Activated CD8-positive, alpha-beta memory T cell treated with anti-CD3 and anti-CD28 coated beads, Interleukin-2, amount 50 U/mL, for 4 hours (primary cell): ENCODE measurements at regions not wholly inside any gene's neighbourhood (a gene's known extent, or its start where the extent isn't known, plus 50 kb on each side); places are given as distances from the start of the nearest gene placed in this dataset.
"Not testable (repeated sequence)": the region's sequence is repeated elsewhere in the genome, so short reads cannot be mapped to it uniquely, and the experiment has no call there.

ENCODE experiments used
- DNase-seq: peaks from one replicate; pipeline ENCODE4 v3.0.0-alpha.2; 2020

DNA sequence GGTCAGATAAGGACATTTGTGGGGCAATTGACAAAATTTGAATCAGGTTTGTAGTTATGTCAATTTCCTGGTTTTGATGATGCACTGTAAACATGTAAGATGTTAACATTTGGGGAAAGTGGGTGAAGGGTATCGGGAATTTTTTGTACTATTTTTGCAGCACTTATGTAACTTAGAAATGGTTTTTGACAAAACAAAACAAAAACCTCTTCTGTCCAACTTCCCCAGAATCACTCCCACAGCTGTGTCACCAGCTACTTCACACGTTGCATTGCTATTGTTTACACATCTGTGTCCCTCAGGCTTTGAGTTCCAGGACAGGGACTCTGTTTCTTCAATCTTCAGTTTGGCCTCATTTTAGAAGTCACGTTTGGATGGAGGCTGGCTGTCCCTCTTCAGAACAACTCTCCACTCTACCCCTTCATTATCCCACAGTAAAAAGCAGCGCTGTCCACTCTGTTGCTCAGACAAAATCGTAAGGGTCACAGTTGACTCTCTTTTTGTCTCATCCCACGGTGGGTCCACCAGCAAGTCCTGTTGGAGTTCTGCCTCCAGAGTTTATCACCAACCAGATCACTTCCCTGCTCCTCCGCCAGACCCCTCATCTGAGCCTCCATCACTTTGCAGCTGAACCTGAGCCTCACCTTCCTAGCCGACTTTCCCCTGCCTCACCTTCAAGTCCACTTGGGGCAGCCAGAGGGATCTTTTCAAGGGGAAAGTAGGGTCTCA lies 63.2 kb downstream of the NENF start:
- DNase-seq: no peak

DNA sequence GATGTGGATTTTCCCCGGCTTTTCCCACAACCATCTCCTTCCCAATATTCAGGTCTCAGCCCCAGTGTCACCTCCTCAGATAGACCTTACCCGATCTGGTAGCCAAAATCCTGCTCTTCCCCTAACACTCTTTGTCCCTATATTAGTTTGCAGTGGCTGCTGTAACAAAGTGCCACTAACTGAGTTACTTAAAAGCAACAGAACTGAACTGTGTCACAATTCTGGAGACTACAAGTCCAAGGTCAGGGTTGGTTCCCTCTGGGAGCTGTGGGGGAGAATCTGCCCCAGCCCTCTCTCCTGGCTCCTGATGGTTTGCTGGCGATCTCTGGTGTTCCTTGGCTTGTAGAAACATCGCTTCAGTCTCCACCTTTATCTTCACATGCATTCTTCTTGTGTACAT lies 64.0 kb downstream of the NENF start:
- DNase-seq: no peak

- no peak for DNase-seq
These were observed 64.8 kb downstream of the NENF start for GRCh38 chr1:212497553-212497952.

- DNase-seq: no peak
These were observed 65.7 kb downstream of the NENF start for GRCh38 chr1:212498283-212499040.

DNA sequence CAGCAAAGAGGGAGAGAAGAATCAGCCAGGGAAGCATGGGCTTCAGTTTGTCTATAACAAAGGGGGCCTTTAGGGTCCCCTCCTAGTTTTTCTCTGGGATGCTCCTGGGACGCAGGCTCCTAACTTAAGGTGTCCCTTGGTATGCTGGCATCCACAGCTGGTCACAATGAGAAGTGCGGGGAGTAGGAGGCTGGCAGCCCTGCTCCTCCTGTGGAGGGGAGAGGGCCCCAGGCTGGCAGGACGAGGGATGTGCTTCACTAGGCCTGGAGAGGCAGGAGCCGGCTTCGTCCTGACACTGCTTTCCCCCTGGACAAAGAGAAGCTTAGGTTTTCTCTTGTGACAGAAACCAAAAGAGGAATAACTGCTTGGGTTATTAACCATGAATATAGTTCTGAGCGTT lies 67.6 kb downstream of the NENF start:
- DNase-seq: no peak

DNA sequence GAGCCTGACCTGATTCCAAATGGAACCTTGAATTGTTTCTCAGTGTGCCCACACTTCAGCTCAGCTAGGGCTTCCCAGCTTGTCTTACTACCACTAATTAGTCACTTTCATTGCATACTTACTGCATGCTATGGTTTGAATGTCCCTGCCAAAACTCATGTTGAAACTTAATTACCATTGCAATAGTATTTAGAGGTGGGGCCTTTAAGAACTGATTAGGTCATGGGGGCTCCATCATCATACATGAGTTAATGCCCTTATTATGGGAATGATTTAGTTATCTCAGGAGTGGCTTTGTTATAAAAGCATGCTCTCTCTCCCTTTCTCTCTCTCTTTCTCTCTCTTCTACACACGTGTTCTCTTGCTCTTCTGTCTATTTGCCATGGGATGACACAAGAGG lies 68.3 kb downstream of the NENF start:
- no peak for DNase-seq

GRCh38 chr1:212503714-212504113 lies 71.0 kb downstream of the NENF start:
- no peak for DNase-seq

DNA sequence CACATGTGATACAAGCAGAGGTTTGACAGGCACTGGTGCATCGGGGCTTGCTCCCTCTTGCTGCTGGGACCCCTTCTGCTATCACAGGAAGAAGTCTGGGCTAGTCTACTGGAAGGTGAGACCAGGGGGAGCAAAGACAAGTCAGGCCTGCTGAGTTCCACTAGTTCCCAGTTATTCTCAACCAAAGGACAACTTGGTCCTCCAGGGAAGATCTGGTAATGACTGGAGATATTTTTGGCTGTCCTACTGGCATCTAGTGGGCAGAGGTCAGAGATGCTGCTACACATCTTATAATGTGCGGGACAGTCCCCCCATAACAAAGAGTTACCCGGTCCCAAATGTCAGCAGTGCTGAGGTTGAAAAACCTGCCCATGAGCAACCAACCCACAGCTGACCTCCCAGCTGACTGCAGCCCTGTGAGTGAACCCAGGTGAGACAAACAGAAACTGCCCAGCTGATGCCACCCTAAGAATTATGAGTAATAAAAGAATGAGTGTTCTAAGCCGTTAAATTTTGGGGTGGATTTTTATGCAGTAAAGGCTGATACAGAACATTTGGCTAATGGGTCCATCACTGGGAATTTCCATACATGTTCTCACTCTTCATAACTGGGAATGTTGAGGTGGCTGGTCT lies 71.6 kb downstream of the NENF start:
- no peak for DNase-seq

GRCh38 chr1:212506666-212507065 lies 73.9 kb downstream of the NENF start:
- no peak for DNase-seq

GRCh38 chr1:212507369-212507768 lies 74.6 kb downstream of the NENF start:
- no peak for DNase-seq

DNA sequence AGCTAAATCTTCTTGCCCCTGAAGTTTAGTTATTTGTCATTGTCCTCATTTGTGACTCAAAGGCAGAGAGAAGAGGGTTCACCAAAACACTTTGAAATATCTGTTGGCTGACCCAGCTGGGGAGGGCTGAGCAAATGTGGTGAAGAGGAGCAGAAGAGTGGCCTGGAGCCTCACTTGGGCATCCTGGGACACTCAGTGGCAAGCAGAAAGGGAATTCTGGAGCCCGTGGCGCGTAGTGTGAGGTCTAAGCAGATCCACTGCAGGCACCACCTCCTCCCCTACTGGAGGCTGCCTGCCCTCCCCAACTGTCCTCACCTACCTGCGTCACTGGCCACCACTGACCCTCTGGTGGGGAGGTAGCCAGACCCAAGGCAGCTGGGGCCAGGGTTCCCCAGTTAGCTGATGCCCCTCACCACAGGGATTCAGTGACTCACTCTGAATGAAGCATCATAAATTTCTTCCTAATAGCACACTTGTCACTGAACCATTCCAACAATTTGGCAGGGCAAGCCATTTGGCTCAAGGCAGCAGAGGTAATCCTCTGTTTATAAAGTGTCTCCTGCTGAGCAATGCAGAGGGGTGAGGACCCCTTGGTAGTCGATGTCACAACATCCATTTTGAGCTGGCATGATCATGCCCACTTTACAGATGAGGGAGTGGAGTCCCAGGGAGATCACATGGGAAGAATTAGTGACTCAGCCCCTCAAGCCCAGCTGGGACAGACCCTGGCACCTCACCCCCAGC lies 80.3 kb downstream of the NENF start:
- no peak for DNase-seq

- DNase-seq: no peak
These were observed 80.9 kb downstream of the NENF start for GRCh38 chr1:212513586-212513985.

DNA sequence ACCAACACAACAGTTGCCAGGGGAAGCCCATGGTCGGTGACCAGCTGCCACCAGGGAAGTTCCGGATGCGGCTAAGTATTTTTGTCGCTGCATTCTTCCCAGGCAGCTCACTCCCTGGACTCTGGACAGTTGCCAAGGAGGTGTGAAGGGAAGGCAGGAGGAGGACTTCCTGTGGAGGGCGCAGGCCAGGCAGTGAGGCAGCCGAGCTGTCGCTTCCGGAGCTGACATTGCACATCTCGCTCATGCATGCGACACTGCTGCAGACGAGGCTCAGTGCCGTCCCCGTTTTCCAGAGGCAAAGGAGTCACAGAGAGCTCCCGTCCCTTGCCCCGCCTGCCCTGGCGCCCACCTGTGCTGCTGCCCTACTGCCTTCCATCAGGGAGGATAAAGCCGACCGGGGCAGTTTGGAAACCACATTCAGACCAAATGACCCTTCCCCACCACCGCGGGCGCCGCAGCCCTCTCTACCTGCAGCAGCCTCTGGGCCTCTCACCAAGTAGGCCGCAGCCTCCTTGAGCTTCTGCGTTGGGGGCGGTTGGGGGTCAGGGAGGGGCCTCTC lies 81.4 kb downstream of the NENF start:
- DNase-seq: no peak

DNA sequence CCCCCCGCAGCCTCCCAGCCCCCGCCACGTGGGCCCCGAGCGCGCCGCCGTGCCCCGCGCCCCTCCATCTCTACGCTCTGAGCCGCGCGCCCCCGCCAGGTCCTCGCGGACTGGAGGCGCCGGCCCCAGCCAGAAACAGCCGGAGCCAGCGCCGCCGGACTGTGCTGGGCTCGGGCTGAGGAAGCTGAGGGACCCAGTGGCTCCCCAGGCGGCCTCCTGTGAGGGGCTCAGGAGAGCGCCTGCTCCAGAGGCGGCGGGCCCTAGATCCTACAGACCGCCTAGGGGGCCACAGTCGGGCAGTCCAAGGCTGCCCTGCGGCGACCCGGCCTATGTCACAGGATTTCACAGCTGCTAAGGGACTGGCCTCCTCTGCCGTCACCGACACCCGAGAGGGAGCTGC lies 82.1 kb downstream of the NENF start:
- no peak for DNase-seq

- no peak for DNase-seq
These were observed 82.6 kb downstream of the NENF start for GRCh38 chr1:212515329-212515760.

DNA sequence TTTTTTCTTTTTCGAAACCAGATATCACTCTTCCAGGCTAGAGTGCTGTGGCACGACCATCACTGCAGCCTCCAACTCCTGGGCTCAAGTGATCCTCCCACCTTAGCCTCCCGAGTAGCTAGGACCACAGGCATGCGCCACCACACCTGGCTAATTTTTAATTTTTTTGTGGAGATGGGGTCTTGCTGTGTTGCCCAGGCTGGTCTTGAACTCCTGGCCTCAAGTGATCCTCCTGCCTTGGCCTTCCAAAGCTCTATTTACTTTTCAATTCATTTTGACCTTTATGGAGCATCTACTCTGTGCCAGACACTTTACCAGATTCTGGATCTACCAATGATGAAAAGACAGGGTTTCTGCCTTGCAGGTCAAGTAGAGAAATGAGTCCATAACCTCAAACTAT lies 83.3 kb downstream of the NENF start:
- DNase-seq: not testable (repeated sequence)

GRCh38 chr1:212518188-212519054 lies 85.7 kb downstream of the NENF start:
- DNase-seq: no peak

DNA sequence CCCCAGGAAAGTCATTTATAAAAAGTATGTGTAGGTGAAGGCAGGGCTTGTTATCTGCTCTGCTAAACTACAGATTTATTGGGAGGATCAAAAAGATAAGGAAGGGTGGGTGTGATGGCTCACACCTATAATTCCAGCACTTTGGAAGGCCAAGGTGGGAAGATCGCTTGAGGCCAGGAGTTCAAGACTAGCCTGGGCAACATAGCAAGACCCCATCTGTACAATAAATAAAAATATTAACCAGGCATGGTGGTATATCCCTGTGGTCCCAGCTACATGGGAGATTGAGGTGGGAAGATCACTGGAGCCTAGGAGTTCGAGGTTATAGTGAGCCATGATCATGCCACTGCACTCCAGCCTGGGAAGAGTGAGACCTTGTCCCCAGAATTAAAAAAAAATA lies 86.4 kb downstream of the NENF start:
- no peak for DNase-seq

GRCh38 chr1:212520299-212520698 lies 87.6 kb downstream of the NENF start:
- no peak for DNase-seq

DNA sequence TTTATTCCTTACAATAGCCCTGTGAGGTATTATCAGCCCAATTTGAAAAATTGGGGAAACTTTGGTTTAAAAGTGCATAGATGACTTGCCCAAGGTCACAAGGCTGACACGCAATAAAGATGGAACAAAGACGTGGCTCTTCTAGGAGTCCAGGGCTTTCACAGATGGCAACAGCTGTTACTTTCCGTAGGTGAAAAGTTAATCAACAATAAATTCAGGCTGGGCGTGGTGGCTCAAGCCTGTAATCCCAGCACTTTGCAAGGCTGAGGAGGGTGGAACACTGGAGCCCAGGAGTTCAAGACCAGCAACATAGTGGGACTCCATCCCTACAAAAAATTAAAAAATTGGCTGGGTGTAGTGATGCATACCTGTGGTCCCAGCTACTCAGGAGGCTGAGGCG lies 87.8 kb upstream of the ATF3 start:
- DNase-seq: no peak

- no peak for DNase-seq
These were observed 83.0 kb upstream of the ATF3 start for GRCh38 chr1:212525479-212526110.

GRCh38 chr1:212526111-212526491 lies 82.5 kb upstream of the ATF3 start:
- DNase-seq: no peak
